ENCODE measurements at regions not wholly inside any gene's neighbourhood (a gene's known extent, or its start where the extent isn't known, plus 50 kb on each side); places are given as distances from the start of the nearest gene placed in this dataset.

GRCh38 chr18:55794288-55795052 lies 206.5 kb upstream of the TCF4 start:
- H2BK120ac ChIP-seq (ENCODE audit: low read depth, low read length, poor library complexity, severe bottlenecking) = no peak overlapping the region
- DNase-seq = no peak
- H3K9me3 Mint-ChIP-seq = peaks cover 4 to 5% of the 10 kb centered on the region in 2 experiments; a peak in 4 of 5 replicates
- H3K4me1 Mint-ChIP-seq = peaks cover 0 to 8% of the 10 kb centered on the region in 2 experiments; a peak in 2 of 4 replicates
- H3K79me2 ChIP-seq (ENCODE audit: insufficient read depth, low read length) = no peaks in the 10 kb centered on the region
- H3K4ac ChIP-seq (ENCODE audit: low read depth, low read length) = no peak overlapping the region
- no peak overlapping the region for H2BK12ac ChIP-seq (ENCODE audit: insufficient read length, low read depth, low read length)
- H2BK20ac ChIP-seq (ENCODE audit: low read depth, low read length, poor library complexity, severe bottlenecking) = no peak overlapping the region
- no peak overlapping the region for H4K91ac ChIP-seq (ENCODE audit: insufficient read length, low read depth, low read length)
- no peaks in the 10 kb centered on the region for H4K20me1 ChIP-seq (ENCODE audit: control insufficient read depth, insufficient read depth, insufficient read length)
- H3K79me1 ChIP-seq (ENCODE audit: insufficient read depth, low read depth, low read length, poor library complexity, severe bottlenecking) = no peaks in the 10 kb centered on the region
- H3K23ac ChIP-seq (ENCODE audit: insufficient read length, low read depth, low read length) = no peak overlapping the region
- H3K14ac ChIP-seq (ENCODE audit: insufficient read depth, low read length) = no peak overlapping the region
- no peak overlapping the region for H3T11ph ChIP-seq (ENCODE audit: low read length)
- H4K8ac ChIP-seq (replicated peaks; ENCODE audit: insufficient read length, low read depth, low read length) = no peak overlapping the region
- no peaks in the 10 kb centered on the region for H3K27me3 Mint-ChIP-seq (ENCODE audit: low read depth)
- H3K4me3 Mint-ChIP-seq = no peak overlapping the region
- no peaks in the 10 kb centered on the region; the same call in 1 of the 2 replicates for H3K4me1 ChIP-seq (ENCODE audit: insufficient read depth, low read length)
- H3K27me3 ChIP-seq (ENCODE audit: insufficient read depth, low read length) = no peaks in the 10 kb centered on the region
- H3K4me2 ChIP-seq (ENCODE audit: insufficient read depth, insufficient read length, low read length) = no peak overlapping the region
- H3K56ac ChIP-seq (ENCODE audit: insufficient read length, low read depth, low read length) = no peak overlapping the region
- peaks cover 7% of the 10 kb centered on the region for H3K9me3 ChIP-seq (ENCODE audit: control insufficient read depth, low read depth, low read length)
- no peaks in the 10 kb centered on the region for H3K23me2 ChIP-seq (ENCODE audit: insufficient read length, low read depth, low read length, poor library complexity, severe bottlenecking)
- H2AFZ ChIP-seq (ENCODE audit: low read length) = no peak overlapping the region
- no peak overlapping the region for H3K18ac ChIP-seq (ENCODE audit: insufficient read length, low read depth, low read length)
- no peak overlapping the region for H4K5ac ChIP-seq (ENCODE audit: insufficient read length, low read depth, low read length)
- TF ChIP-seq CTCF (conservative IDR thresholded peaks at IDR 0.05) = no peak
- no peak overlapping the region for H2BK5ac ChIP-seq (ENCODE audit: insufficient read length, low read length)
- H3K27ac Mint-ChIP-seq = peak overlapping the region in 1 of 3 experiments; percentile 13; a peak in 1 of 7 replicates
- no peak overlapping the region for H2BK15ac ChIP-seq (ENCODE audit: low read depth, low read length)
- no peak overlapping the region for H2AK5ac ChIP-seq (ENCODE audit: insufficient read length, low read length)
- H3K27ac ChIP-seq (ENCODE audit: insufficient read length, low read depth, low read length) = no peak overlapping the region
- WGBS (ENCODE audit: extremely low coverage, insufficient read length, low lambda C conversion rate) = no CpG with 5 or more reads among the region's 8 CpGs
- no peak overlapping the region for H3K9ac ChIP-seq (ENCODE audit: extremely low read depth, insufficient read length, low read length)
- H3K36me3 Mint-ChIP-seq (ENCODE audit: insufficient read depth in 1 of 3, low read depth in 3 of 3) = peaks cover 4 to 13% (median 10%) of the 10 kb centered on the region in 3 experiments
